ENCODE measurements at regions not wholly inside any gene's neighbourhood (a gene's known extent, or its start where the extent isn't known, plus 50 kb on each side); places are given as distances from the start of the nearest gene placed in this dataset.

DNA sequence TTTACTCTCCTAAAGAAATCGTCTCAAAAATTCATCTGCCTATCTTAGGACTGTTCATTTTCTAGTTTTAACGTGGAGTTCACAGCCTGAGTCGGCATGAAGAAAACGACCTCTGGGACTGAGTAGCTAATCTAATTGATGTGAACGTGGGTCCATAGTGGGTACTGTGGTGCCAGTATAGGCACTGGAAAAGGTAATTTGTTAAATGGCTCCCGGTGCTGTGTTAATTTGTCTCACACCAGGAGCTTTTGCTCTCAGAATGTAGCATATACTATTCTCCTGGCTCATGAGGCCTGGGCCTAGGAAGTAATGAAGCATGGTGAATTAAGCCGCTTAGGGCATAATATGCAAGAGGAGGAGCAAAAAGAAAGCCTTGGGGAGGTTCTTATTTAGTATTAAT, 414.4 kb upstream of the NXPH2 start:
- TF ChIP-seq, protein P1, sequence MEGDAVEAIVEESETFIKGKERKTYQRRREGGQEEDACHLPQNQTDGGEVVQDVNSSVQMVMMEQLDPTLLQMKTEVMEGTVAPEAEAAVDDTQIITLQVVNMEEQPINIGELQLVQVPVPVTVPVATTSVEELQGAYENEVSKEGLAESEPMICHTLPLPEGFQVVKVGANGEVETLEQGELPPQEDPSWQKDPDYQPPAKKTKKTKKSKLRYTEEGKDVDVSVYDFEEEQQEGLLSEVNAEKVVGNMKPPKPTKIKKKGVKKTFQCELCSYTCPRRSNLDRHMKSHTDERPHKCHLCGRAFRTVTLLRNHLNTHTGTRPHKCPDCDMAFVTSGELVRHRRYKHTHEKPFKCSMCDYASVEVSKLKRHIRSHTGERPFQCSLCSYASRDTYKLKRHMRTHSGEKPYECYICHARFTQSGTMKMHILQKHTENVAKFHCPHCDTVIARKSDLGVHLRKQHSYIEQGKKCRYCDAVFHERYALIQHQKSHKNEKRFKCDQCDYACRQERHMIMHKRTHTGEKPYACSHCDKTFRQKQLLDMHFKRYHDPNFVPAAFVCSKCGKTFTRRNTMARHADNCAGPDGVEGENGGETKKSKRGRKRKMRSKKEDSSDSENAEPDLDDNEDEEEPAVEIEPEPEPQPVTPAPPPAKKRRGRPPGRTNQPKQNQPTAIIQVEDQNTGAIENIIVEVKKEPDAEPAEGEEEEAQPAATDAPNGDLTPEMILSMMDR (IDR thresholded peaks at IDR 0.05; ENCODE audit: extremely low read depth in 1 of 2, insufficient read depth in 1 of 2, low read depth in 1 of 2, low read length in 2 of 2): no peak
- TF ChIP-seq POLR2A (IDR thresholded peaks at IDR 0.05; ENCODE audit: low read depth, low read length) (no peak), EZH2 (IDR thresholded peaks at IDR 0.05; ENCODE audit: borderline replicate concordance, low read depth, low read length, severe bottlenecking) (no peak), FOS (IDR thresholded peaks at IDR 0.05; ENCODE audit: borderline replicate concordance, insufficient read depth, low read length) (no peak), MYC (IDR thresholded peaks at IDR 0.05; ENCODE audit: low read depth, low read length) (no peak), POLR2AphosphoS5 (IDR thresholded peaks at IDR 0.05; ENCODE audit: insufficient read depth, low read depth, low read length) (no peak), JUN (IDR thresholded peaks at IDR 0.05; ENCODE audit: borderline replicate concordance, insufficient read depth, insufficient read length, low read depth) (no peak), GATA2 (IDR thresholded peaks at IDR 0.05; ENCODE audit: insufficient read depth, insufficient read length, low read depth, low read length) (no peak)
- TF ChIP-seq, protein P2, sequence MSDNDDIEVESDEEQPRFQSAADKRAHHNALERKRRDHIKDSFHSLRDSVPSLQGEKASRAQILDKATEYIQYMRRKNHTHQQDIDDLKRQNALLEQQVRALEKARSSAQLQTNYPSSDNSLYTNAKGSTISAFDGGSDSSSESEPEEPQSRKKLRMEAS (IDR thresholded peaks at IDR 0.05; ENCODE audit: insufficient read depth, insufficient read length): no peak
